ENCODE measurements at regions not wholly inside any gene's neighbourhood (a gene's known extent, or its start where the extent isn't known, plus 50 kb on each side); places are given as distances from the start of the nearest gene placed in this dataset.
"Not testable (repeated sequence)": the region's sequence is repeated elsewhere in the genome, so short reads cannot be mapped to it uniquely, and the experiment has no call there.

DNA sequence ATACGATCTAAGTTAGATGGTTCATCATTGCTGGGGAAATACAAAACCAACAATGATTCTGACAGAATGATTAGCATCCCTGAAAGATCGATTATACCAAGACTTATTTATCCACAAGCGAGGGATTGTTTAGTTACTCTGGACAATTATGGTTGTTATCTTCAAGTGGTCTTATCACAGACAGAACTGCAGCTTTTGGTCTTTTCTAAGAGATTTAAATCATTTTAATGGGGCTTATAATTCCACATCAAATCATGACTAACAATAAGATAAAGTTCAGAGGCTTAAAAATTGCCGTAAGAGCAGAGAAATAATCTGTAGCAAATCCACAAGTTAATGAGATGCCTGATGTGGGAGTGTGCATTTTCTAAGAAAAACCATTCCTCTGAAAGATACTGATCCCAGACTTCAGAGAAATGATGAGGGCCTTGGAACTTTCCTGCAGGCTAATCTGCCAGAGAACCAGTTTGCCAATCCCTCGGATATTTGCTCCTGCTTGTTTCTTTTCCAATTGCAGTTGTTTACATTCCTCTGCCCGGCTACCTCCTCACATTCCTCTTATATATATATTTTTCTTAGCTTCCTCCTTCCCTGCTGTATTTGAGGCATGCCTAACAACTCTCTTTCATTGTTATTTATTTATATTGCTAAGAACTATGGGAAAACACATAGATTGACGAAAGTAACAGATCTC, 134.8 kb downstream of the BACH1 start:
- intact Hi-C loops (cut with micrococcal nuclease; ENCODE audit: unreplicated experiment), result no loop called here
- no peaks in the 10 kb centered on the region for H3K9me3 Mint-ChIP-seq (ENCODE audit: low read depth, unreplicated experiment)
- no peak overlapping the region for H3K4me3 Mint-ChIP-seq (ENCODE audit: low read depth, unreplicated experiment)
- no TSS peak for BruUV-seq (replicated peaks)
- H3K4me1 Mint-ChIP-seq (ENCODE audit: low read depth, unreplicated experiment), result no peaks in the 10 kb centered on the region
- TF ChIP-seq, protein P1, sequence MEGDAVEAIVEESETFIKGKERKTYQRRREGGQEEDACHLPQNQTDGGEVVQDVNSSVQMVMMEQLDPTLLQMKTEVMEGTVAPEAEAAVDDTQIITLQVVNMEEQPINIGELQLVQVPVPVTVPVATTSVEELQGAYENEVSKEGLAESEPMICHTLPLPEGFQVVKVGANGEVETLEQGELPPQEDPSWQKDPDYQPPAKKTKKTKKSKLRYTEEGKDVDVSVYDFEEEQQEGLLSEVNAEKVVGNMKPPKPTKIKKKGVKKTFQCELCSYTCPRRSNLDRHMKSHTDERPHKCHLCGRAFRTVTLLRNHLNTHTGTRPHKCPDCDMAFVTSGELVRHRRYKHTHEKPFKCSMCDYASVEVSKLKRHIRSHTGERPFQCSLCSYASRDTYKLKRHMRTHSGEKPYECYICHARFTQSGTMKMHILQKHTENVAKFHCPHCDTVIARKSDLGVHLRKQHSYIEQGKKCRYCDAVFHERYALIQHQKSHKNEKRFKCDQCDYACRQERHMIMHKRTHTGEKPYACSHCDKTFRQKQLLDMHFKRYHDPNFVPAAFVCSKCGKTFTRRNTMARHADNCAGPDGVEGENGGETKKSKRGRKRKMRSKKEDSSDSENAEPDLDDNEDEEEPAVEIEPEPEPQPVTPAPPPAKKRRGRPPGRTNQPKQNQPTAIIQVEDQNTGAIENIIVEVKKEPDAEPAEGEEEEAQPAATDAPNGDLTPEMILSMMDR (IDR thresholded peaks at IDR 0.05; ENCODE audit: unreplicated experiment), result no peak
- no peak overlapping the region for H3K27ac Mint-ChIP-seq (ENCODE audit: unreplicated experiment)
- CTCF ChIA-PET, result no interaction called here
- peaks cover 4% of the 10 kb centered on the region for H3K36me3 Mint-ChIP-seq (ENCODE audit: insufficient read depth, unreplicated experiment)
- DNase-seq, result no peak
- H3K27me3 Mint-ChIP-seq (ENCODE audit: unreplicated experiment), result no peaks in the 10 kb centered on the region

- Mint-ChIP-seq H3K4me3 (ENCODE audit: low read depth, unreplicated experiment) (no peak overlapping the region), H3K27ac (ENCODE audit: unreplicated experiment) (no peak overlapping the region), H3K9me3 (ENCODE audit: low read depth, unreplicated experiment) (no peaks in the 10 kb centered on the region), H3K27me3 (ENCODE audit: unreplicated experiment) (no peaks in the 10 kb centered on the region), H3K36me3 (ENCODE audit: insufficient read depth, unreplicated experiment) (peaks cover 4% of the 10 kb centered on the region), H3K4me1 (ENCODE audit: low read depth, unreplicated experiment) (no peaks in the 10 kb centered on the region)
- intact Hi-C loops (cut with micrococcal nuclease; ENCODE audit: unreplicated experiment), result no loop called here
- no TSS peak for BruUV-seq (replicated peaks)
- DNase-seq, result no peak
- TF ChIP-seq, protein P1 (IDR thresholded peaks at IDR 0.05; ENCODE audit: unreplicated experiment), result no peak
- CTCF ChIA-PET, result no interaction called here
These were observed 135.4 kb downstream of the BACH1 start for GRCh38 chr21:29434081-29434480.

GRCh38 chr21:29434982-29435381, 136.3 kb downstream of the BACH1 start:
- H3K27me3 Mint-ChIP-seq (ENCODE audit: unreplicated experiment); H3K4me3 Mint-ChIP-seq (ENCODE audit: low read depth, unreplicated experiment); BruUV-seq (replicated peaks); H3K4me1 Mint-ChIP-seq (ENCODE audit: low read depth, unreplicated experiment); H3K27ac Mint-ChIP-seq (ENCODE audit: unreplicated experiment); H3K9me3 Mint-ChIP-seq (ENCODE audit: low read depth, unreplicated experiment); H3K36me3 Mint-ChIP-seq (ENCODE audit: insufficient read depth, unreplicated experiment); DNase-seq; intact Hi-C loops (cut with micrococcal nuclease; ENCODE audit: unreplicated experiment); CTCF ChIA-PET: not testable (repeated sequence)

GRCh38 chr21:29436143-29436542, 137.4 kb downstream of the BACH1 start:
- Mint-ChIP-seq H3K4me1 (ENCODE audit: low read depth, unreplicated experiment) (no peaks in the 10 kb centered on the region), H3K36me3 (ENCODE audit: insufficient read depth, unreplicated experiment) (peaks cover 4% of the 10 kb centered on the region), H3K4me3 (ENCODE audit: low read depth, unreplicated experiment) (no peak overlapping the region), H3K27ac (ENCODE audit: unreplicated experiment) (no peak overlapping the region), H3K9me3 (ENCODE audit: low read depth, unreplicated experiment) (no peaks in the 10 kb centered on the region), H3K27me3 (ENCODE audit: unreplicated experiment) (no peaks in the 10 kb centered on the region)
- BruUV-seq (replicated peaks), result no TSS peak
- intact Hi-C loops (cut with micrococcal nuclease; ENCODE audit: unreplicated experiment), result no loop called here
- TF ChIP-seq, protein P1 (IDR thresholded peaks at IDR 0.05; ENCODE audit: unreplicated experiment), result no peak
- DNase-seq, result no peak
- CTCF ChIA-PET, result no interaction called here

DNA sequence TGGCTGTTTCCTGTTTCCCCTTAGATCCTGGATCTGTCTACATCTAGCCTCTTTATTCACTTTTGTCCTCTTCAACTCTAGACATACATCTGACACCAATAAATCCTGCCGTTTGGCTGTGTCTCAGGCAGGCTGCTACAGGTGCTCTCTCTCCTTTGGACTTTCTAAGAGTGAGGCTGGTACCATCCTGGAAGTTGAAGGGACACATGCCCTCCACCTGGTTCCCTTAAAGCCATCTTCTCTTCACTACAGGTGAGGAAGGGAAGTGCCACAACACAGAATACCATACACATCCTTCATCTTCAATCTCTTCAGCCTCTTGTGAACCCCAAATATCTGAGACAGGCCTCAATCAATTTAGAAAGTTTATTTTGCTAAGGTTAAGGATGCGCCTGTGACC, 137.9 kb downstream of the BACH1 start:
- no TSS peak for BruUV-seq (replicated peaks)
- Mint-ChIP-seq H3K9me3 (ENCODE audit: low read depth, unreplicated experiment) (no peaks in the 10 kb centered on the region), H3K27me3 (ENCODE audit: unreplicated experiment) (no peaks in the 10 kb centered on the region), H3K36me3 (ENCODE audit: insufficient read depth, unreplicated experiment) (peaks cover 4% of the 10 kb centered on the region), H3K4me3 (ENCODE audit: low read depth, unreplicated experiment) (no peak overlapping the region), H3K27ac (ENCODE audit: unreplicated experiment) (no peak overlapping the region), H3K4me1 (ENCODE audit: low read depth, unreplicated experiment) (no peaks in the 10 kb centered on the region)
- TF ChIP-seq, protein P1 (IDR thresholded peaks at IDR 0.05; ENCODE audit: unreplicated experiment), result no peak
- no peak for DNase-seq
- intact Hi-C loops (cut with micrococcal nuclease; ENCODE audit: unreplicated experiment), result no loop called here
- CTCF ChIA-PET, result no interaction called here
